CD4-positive, alpha-beta T cell treated with Interleukin-21 for 1 hour (primary cell): ENCODE measurements at regions not wholly inside any gene's neighbourhood (a gene's known extent, or its start where the extent isn't known, plus 50 kb on each side); places are given as distances from the start of the nearest gene placed in this dataset.
"Not testable (repeated sequence)": the region's sequence is repeated elsewhere in the genome, so short reads cannot be mapped to it uniquely, and the experiment has no call there.

Experiments
- DNase-seq: peaks from one replicate; pipeline ENCODE4 v3.0.0-alpha.2; 2020

DNA sequence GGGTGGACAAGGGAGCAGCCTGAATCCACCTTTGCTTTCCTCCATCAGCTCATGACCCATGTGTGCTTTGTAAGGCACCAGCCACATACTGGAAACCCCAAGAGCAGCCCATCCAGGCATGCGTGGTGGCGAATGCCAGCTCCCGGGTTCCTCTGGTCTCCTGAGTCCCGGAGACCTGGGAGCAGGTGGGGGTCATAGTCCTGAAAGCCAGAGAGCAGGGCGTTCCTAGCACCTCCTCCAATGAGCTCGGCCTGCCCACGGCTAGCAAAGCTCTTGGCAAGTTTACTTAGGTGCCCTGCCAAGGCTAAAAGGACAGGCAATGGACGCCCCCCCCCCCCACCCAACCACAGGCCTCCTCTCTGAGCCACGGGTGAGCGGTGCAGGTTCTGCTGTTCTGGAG, 3960.2 kb upstream of the TPTE start:
- DNase-seq: not testable (repeated sequence)

DNA sequence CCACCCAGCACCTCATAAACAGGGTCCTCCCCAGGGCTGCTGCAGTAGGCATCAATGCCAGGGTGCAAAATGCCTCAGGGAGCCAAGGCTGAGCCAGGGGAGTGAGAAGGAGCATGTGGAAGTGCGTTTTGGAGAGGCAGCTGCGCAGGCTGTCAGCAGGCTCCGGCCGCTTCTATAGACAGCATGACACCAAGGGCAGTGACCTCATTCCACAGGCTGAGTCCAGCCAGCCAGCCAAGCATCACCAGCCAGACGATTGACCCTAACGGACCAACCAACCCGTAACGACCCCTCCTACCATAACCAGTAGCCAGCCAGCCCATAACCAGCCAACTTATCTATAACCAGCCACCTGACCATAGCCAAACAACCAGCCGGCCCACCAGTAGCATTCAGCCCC, 3959.8 kb upstream of the TPTE start:
- DNase-seq: not testable (repeated sequence)

DNA sequence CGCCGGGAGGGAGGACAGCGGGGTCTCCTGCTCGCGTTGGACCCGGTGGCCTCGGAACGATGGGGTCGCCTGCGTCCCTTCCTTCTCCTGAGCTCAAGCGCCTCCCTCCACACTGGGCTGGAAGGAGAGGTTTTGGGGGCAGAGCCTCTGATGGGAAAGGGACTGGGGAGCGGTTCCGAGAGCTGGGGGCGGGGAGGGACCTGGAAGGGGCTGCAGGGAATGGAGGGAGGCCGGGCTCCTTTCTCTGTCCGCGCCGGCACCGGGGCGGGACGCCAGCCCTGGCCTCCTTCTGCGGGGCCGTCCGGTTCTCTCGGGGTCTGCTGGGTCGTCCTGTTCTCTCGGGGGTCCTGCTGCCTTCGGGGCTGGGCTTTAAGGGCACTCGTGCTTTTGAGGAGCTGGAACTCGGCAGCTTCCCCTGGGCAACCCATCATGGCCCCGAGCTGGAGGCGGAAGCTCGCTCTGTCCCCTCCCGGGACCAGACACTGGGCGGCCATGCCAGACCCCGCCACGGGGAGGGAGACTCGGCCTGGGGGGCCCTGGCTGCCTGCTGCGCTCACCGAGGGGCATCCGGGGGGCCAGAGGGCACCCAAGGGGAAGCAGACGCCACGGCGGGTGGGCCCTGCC, 3956.7 kb upstream of the TPTE start:
- DNase-seq: not testable (repeated sequence)

DNA sequence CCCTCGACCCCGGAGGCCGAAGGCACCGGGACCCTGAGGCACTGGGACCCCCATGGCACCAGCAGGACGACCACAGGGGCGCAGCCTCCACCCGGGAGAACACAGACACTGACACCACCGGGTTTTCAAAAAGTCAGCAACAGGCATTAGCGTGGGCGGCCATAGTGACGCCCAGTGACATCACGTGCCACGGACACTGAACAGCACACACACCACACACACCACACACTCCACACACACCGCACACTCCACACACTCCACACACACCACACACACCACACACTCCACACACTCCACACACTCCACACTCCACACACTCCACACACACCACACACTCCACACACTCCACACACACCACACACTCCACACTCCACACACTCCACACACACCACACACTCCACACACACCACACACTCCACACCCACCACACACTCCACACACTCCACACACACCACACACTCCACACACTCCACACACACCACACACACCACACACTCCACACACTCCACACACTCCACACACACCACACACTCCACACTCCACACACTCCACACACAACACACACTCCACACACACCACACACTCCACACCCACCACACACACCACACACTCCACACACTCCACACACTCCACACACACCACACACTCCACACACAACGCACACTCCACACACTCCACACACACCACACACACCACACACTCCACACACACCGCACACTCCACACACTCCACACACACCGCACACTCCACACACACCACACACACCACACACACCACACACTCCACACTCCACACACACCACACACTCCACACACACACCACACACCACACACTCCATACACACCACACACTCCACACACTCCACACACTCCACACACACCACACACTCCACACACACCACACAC, 3955.9 kb upstream of the TPTE start:
- DNase-seq: peak; percentile 61

DNA sequence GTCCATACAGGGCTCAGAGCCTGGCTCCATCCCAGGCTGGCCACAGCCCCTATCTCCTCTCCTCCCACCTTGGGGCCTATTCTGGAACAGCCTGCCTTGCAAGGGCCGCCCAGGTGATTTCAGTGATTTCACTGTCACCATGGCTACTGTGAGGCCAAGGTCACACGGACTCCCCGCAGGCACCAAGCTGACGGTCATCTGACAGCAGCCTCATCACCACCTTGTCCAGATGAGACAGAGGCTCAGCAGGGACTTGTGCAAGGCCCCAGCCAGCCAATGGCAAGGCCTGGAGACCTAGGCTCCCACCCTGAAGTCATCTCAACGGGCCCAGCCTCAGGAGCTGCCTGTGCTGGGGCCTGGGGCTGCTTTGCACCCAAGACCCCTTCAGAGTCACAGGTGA, 3953.8 kb upstream of the TPTE start:
- not testable (repeated sequence) for DNase-seq

DNA sequence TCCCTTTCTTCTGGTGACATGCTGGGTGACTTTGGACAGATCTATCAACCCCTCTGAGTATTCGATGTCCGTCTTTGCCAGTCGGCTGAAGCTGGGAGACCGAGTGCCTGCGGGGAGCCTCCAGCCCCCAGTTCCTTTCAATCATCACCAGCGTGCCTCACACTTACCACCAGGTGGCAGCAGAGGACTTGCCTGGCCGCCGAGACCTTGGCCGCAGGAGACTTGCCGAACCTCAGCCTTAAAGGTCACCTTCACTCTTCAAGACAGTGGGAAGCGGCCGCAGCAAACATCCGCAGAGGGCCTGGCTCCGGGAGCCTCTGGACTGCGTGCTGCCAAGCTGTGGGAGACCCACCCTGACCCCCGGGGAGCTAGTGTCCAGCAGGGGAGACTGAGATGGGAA, 3952.2 kb upstream of the TPTE start:
- not testable (repeated sequence) for DNase-seq

DNA sequence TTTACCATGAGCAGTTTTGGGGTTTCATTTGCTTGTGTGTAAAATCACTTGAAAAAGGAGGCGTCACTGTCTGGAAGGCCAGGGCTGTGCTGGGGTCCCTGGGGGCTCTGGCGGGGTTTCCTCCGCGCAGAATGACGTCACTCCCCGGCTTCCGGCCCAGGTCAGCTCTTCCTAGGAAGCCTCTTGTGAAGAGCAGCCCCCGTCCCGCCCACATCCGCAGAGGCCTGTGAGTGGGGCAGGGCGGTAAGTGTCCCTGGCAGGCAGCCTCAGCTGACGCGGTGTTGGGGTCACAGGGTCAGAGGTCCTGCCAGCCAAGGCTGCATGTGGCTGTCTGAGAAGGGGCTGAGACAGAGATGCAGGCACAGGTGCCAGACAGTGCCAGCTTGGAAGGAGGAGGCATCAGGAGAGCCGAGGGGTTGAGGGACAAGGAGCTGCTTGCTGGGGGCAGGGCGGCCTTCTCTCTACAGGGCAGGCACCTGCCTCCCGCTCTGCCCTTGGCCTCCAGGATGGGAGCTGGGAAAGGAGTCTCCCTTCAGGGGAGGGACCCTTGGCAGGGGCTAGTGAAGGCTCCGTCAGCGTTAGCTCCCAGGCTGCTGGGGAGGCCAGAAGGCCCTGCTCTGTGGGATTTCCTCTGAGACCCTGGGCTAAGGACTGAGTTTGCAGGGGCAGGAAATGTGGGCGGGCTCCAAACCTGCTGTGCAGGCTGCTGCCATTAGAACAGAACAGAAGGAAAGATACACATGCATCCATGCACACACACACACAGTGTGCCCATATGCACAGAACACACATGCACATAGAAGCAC, 3951.6 kb upstream of the TPTE start:
- not testable (repeated sequence) for DNase-seq

DNA sequence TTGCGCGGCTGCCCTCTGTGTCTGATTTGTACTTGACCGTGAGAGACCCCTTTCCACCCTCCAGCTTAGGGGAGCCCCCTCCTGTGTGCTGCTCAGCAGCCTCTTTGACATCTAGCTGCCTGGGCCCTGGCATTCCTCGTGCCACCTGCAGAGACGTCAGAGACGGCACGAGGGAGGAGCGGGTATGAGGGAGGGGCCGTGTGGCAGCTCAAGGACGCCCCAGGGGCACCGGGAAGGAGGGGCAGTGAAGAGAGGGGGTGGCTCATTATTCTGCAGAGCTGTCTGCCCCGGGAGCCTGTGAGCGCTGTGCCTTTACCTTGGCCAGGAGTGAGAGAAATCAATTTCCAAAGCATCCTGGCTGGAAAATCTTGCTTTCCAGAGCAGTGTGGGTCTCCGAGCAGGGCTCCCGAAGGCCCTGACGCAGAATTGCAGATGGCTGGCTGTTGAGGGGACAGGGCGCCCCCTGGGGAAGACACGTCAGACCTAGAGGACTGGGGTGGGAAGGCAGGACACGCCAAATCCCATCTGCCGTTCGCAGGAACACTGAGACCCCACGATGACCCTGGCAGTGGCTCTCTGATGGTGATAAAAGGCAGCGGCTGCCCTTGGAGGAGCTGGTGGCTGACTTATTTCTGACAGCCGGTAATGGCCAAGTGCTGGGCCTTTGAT, 3950.5 kb upstream of the TPTE start:
- DNase-seq: not testable (repeated sequence)

DNA sequence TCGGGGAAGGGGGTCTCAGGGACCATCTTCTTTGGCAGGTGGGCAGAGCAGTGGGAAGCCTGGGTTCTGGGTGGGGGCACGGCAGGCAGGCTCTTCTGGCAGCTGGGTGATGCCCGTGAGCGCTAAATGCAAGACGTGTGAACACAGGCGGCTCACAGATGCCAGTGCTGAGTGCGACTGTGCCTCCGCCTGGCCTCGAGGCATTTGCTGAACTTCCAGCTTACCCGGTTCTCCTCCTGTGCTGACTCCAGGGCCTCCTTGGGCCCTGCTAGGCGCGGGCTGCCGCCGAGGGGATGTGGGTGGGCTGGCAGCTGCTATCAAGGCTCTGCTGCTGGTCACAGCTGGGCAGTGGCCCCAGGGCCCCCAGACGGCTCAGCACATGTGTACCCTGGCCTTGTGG, 3947.8 kb upstream of the TPTE start:
- not testable (repeated sequence) for DNase-seq

DNA sequence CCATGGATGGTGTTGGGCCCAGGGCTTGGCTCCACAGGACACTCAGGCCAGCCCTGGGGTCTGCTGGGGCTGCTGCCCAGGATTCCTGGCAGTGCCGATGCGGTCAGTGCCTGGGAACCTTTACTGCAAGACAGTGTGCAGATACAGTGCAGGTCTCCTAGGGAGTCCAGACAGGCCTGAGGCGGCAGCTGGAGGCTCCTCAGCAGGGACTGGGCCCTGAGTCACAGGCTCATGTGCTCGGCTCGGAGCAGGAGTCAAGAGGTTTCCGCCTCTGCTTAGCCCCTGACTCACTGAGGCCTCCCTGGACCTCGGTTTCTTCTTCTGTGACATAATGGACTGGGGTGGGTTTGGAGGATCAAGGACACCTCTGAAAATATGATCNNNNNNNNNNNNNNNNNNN, 3941.6 kb upstream of the TPTE start:
- DNase-seq: not testable (repeated sequence)
